Caco-2 (cell line): ENCODE measurements at regions not wholly inside any gene's neighbourhood (a gene's known extent, or its start where the extent isn't known, plus 50 kb on each side); places are given as distances from the start of the nearest gene placed in this dataset.

Source experiments
- BruUV-seq: library from RNA; stranded (reverse); fragments of 400-500 nt; replicated peaks from 2 replicates; lab custom pipeline; 2021; lab: Mats Ljungman, UMichigan
- CTCF ChIA-PET: fragments of 300-600 bp; sonication (Branson Sonifier 250); formaldehyde crosslinking; loops from one replicate; lab custom pipeline; 2022; ENCODE audit warnings: antibody characterized with exemption; lab: Charles Lee
- POLR2A ChIA-PET: fragments of 300-600 bp; sonication (Branson Sonifier 250); formaldehyde crosslinking; loops from one replicate; lab custom pipeline; 2022; ENCODE audit warnings: antibody characterized with exemption; lab: Charles Lee
- DNase-seq, 2 experiments: peaks; one replicate each; pipeline versions ENCODE4 v3.0.0 to v3.0.0-alpha.2; 2020 to 2022
- H3K27me3 ChIP-seq: replicated peaks from 2 replicates; pipeline ENCODE4 v1.6.0; 2011; ENCODE audit warnings: low read length; ENCODE audit not compliant: control insufficient read depth, insufficient read depth
- H3K36me3 ChIP-seq: 2 replicates; pipeline ENCODE4 v1.5.1; 2011; ENCODE audit warnings: low read length; ENCODE audit not compliant: control insufficient read depth, insufficient read depth
- H3K4me1 ChIP-seq: fragments of 250-450 bp; sonication (Bioruptor Pico); 2 replicates; pipeline ENCODE4 v1.5.1; 2020; ENCODE audit warnings: mild to moderate bottlenecking
- H3K4me3 ChIP-seq: 2 replicates; pipeline ENCODE4 v1.5.1; 2011; ENCODE audit warnings: low read depth, mild to moderate bottlenecking, control low read depth, low read length
- H3K9me3 ChIP-seq: fragments of 250-450 bp; sonication (Bioruptor Pico); 2 replicates; pipeline ENCODE4 v1.5.1; 2020; ENCODE audit warnings: mild to moderate bottlenecking, moderate library complexity
- H3K27ac Mint-ChIP-seq: one replicate; pipeline ENCODE4 v1.8.0; 2022; ENCODE audit warnings: mixed read lengths; ENCODE audit not compliant: unreplicated experiment
- H3K27me3 Mint-ChIP-seq: one replicate; pipeline ENCODE4 v1.8.0; 2022; ENCODE audit warnings: mixed read lengths; ENCODE audit not compliant: insufficient read depth, unreplicated experiment
- H3K36me3 Mint-ChIP-seq: one replicate; pipeline ENCODE4 v1.8.0; 2022; ENCODE audit warnings: mild to moderate bottlenecking, mixed read lengths; ENCODE audit not compliant: insufficient read depth, unreplicated experiment
- H3K4me1 Mint-ChIP-seq: one replicate; pipeline ENCODE4 v1.8.0; 2022; ENCODE audit warnings: low read depth, mixed read lengths; ENCODE audit not compliant: unreplicated experiment
- H3K4me3 Mint-ChIP-seq: one replicate; pipeline ENCODE4 v1.8.0; 2022; ENCODE audit warnings: mild to moderate bottlenecking, moderate library complexity, mixed read lengths; ENCODE audit not compliant: unreplicated experiment
- H3K9me3 Mint-ChIP-seq: one replicate; pipeline ENCODE4 v1.8.0; 2022; ENCODE audit warnings: mixed read lengths; ENCODE audit not compliant: unreplicated experiment
- CTCF ChIP-seq, 2 experiments: fragments of 200-600 bp in 1 of 2; IDR thresholded peaks; 1 replicate in 1 of 2; 2 replicates in 1 of 2; pipeline versions ENCODE4 v1.5.1 to v1.8.0; 2011 to 2022; ENCODE audit warnings: antibody characterized with exemption in 1 of 2, control low read depth in 1 of 2, inconsistent platforms in 1 of 2, low read depth in 1 of 2, low read length in 1 of 2, mild to moderate bottlenecking in 1 of 2, moderate library complexity in 1 of 2; ENCODE audit not compliant: insufficient read depth in 1 of 2, severe bottlenecking in 1 of 2, unreplicated experiment in 1 of 2
- intact Hi-C: fragments of 100-400 bp; cut with micrococcal nuclease; formaldehyde crosslinking; loops from one replicate; pipeline ENCODE4 v1.10.0; 2022; ENCODE audit not compliant: unreplicated experiment

GRCh38 chr15:93420477-93420876, 331.5 kb upstream of the RGMA start:
- Mint-ChIP-seq H3K4me1 (no peaks in the 10 kb centered on the region), H3K27me3 (peaks cover 2% of the 10 kb centered on the region), H3K4me3 (no peak overlapping the region), H3K9me3 (no peaks in the 10 kb centered on the region), H3K36me3 (no peaks in the 10 kb centered on the region), H3K27ac (no peak overlapping the region)
- TF ChIP-seq CTCF (IDR thresholded peaks at IDR 0.05; ENCODE audit: insufficient read depth in 1 of 2, low read depth in 1 of 2, low read length in 1 of 2, severe bottlenecking in 1 of 2, unreplicated experiment in 1 of 2), result no peak
- CTCF ChIA-PET, result no interaction called here
- Histone ChIP-seq H3K36me3 (no peaks in the 10 kb centered on the region), H3K9me3 (no peaks in the 10 kb centered on the region), H3K27me3 (no peaks in the 10 kb centered on the region), H3K4me1 (no peaks in the 10 kb centered on the region), H3K4me3 (no peak overlapping the region)
- POLR2A ChIA-PET, result no interaction called here
- no TSS peak for BruUV-seq
- DNase-seq, result no peak
- intact Hi-C loops, result no loop called here

- ChIA-PET CTCF (no interaction called here), POLR2A (no interaction called here)
- no TSS peak for BruUV-seq
- Histone ChIP-seq H3K27me3 (no peaks in the 10 kb centered on the region), H3K4me1 (no peaks in the 10 kb centered on the region), H3K9me3 (no peaks in the 10 kb centered on the region), H3K36me3 (no peaks in the 10 kb centered on the region), H3K4me3 (no peak overlapping the region)
- no peak for TF ChIP-seq CTCF (IDR thresholded peaks at IDR 0.05; ENCODE audit: insufficient read depth in 1 of 2, low read depth in 1 of 2, low read length in 1 of 2, severe bottlenecking in 1 of 2, unreplicated experiment in 1 of 2)
- intact Hi-C loops, result no loop called here
- peaks cover 2% of the 10 kb centered on the region for H3K27me3 Mint-ChIP-seq
- H3K4me1 Mint-ChIP-seq, result no peaks in the 10 kb centered on the region
- no peaks in the 10 kb centered on the region for H3K36me3 Mint-ChIP-seq
- no peaks in the 10 kb centered on the region for H3K9me3 Mint-ChIP-seq
- no peak overlapping the region for H3K27ac Mint-ChIP-seq
- no peak for DNase-seq
- H3K4me3 Mint-ChIP-seq, result no peak overlapping the region
Observed at GRCh38 chr15:93420050-93420452, 331.0 kb upstream of the RGMA start.

- no peaks in the 10 kb centered on the region for H3K4me1 Mint-ChIP-seq
- H3K9me3 Mint-ChIP-seq, result no peaks in the 10 kb centered on the region
- H3K36me3 ChIP-seq, result no peaks in the 10 kb centered on the region
- H3K27me3 ChIP-seq, result no peaks in the 10 kb centered on the region
- ChIA-PET POLR2A (no interaction called here), CTCF (no interaction called here)
- no peak for TF ChIP-seq CTCF (IDR thresholded peaks at IDR 0.05; ENCODE audit: insufficient read depth in 1 of 2, low read depth in 1 of 2, low read length in 1 of 2, severe bottlenecking in 1 of 2, unreplicated experiment in 1 of 2)
- H3K27me3 Mint-ChIP-seq, result peaks cover 2% of the 10 kb centered on the region
- H3K36me3 Mint-ChIP-seq, result no peaks in the 10 kb centered on the region
- no peaks in the 10 kb centered on the region for H3K4me1 ChIP-seq
- no peak overlapping the region for H3K4me3 Mint-ChIP-seq
- no peak overlapping the region for H3K4me3 ChIP-seq
- no TSS peak for BruUV-seq
- intact Hi-C loops, result no loop called here
- no peaks in the 10 kb centered on the region for H3K9me3 ChIP-seq
- no peak for DNase-seq
- H3K27ac Mint-ChIP-seq, result no peak overlapping the region
Observed at GRCh38 chr15:93418566-93418965, 329.6 kb upstream of the RGMA start.
